Endothelial cell of umbilical vein (primary cell): ENCODE measurements at regions not wholly inside any gene's neighbourhood (a gene's known extent, or its start where the extent isn't known, plus 50 kb on each side); places are given as distances from the start of the nearest gene placed in this dataset.

ENCODE experiments used
- BruUV-seq: library from RNA; stranded (reverse); fragments of 400-500 nt; replicated peaks from 2 replicates; lab custom pipeline; 2021; lab: Mats Ljungman, UMichigan
- CTCF ChIA-PET: fragments of 300-600, 350-600 bp; sonication (Branson Sonifier 250); formaldehyde crosslinking; loops from one replicate; lab custom pipeline; 2021; ENCODE audit warnings: antibody characterized with exemption, inconsistent platforms; lab: Charles Lee
- POLR2A ChIA-PET: fragments of 300-600, 350-600 bp; sonication (Branson Sonifier 250); formaldehyde crosslinking; loops from one replicate; lab custom pipeline; 2021; ENCODE audit warnings: antibody characterized with exemption, inconsistent platforms; lab: Charles Lee
- DNase-seq: peaks from one replicate; pipeline ENCODE4 v3.0.0-alpha.2; 2011; ENCODE audit warnings: low read depth, low spot score
- FAIRE-seq: peaks from 2 replicates; lab custom pipeline; 2011; peaks lifted over from hg19 to GRCh38; lab: Jason Lieb, UNC
- H2AFZ ChIP-seq: 2 replicates; pipeline ENCODE4 v1.6.0; 2012; ENCODE audit warnings: low read depth, low read length, control low read depth, inconsistent platforms
- H3K27ac ChIP-seq: 2 replicates; pipeline ENCODE4 v1.5.1; 2011; ENCODE audit warnings: low read depth, mild to moderate bottlenecking, control low read depth, low read length, moderate library complexity; ENCODE audit not compliant: insufficient read depth
- H3K27me3 ChIP-seq, 2 experiments: 2 replicates each; pipeline versions ENCODE4 v1.6.0 to v1.6.1; 2011; ENCODE audit warnings: low read length in 2 of 2, mixed read lengths in 1 of 2; ENCODE audit not compliant: control insufficient read depth in 2 of 2, insufficient read depth in 2 of 2
- H3K36me3 ChIP-seq, 2 experiments: 2 replicates in 1 of 2; 3 replicates in 1 of 2; pipeline ENCODE4 v1.5.1; 2011; ENCODE audit warnings: low read length in 2 of 2, mild to moderate bottlenecking in 1 of 2, moderate library complexity in 1 of 2; ENCODE audit not compliant: control insufficient read depth in 2 of 2, insufficient read depth in 2 of 2; ENCODE audit errors: extremely low read depth in 1 of 2
- H3K4me1 ChIP-seq: 3 replicates; pipeline ENCODE4 v1.5.1; 2011; ENCODE audit warnings: mild to moderate bottlenecking, low read length; ENCODE audit not compliant: control insufficient read depth, insufficient read depth; ENCODE audit errors: extremely low read depth
- H3K4me2 ChIP-seq: 2 replicates; pipeline ENCODE4 v1.6.1; 2011; ENCODE audit warnings: low read length, control low read depth, mixed read lengths; ENCODE audit not compliant: insufficient read depth
- H3K4me3 ChIP-seq, 3 experiments: fragments of 200-600 bp in 1 of 3; sonication (generic), shearing (Covaris generic) in 1 of 3; replicated peaks in 1 of 3; 2 replicates each; pipeline ENCODE4 v1.5.1; 2011 to 2016; ENCODE audit warnings: control low read depth in 3 of 3, low read length in 3 of 3, mild to moderate bottlenecking in 2 of 3, inconsistent platforms in 1 of 3, low read depth in 1 of 3, moderate library complexity in 1 of 3; ENCODE audit not compliant: insufficient read depth in 1 of 3
- H3K79me2 ChIP-seq: 2 replicates; pipeline ENCODE4 v1.6.0; 2012; ENCODE audit warnings: low read length, inconsistent platforms; ENCODE audit not compliant: control insufficient read depth, insufficient read depth
- H3K9ac ChIP-seq: replicated peaks from 2 replicates; pipeline ENCODE3; 2011; ENCODE audit warnings: low read length, control low read depth; ENCODE audit not compliant: insufficient read depth; ENCODE audit errors: extremely low read depth
- H3K9me1 ChIP-seq: replicated peaks from 3 replicates; pipeline ENCODE4 v1.6.0; 2011; ENCODE audit warnings: mild to moderate bottlenecking, low read length; ENCODE audit not compliant: control insufficient read depth, insufficient read depth; ENCODE audit errors: extremely low read depth
- H3K9me3 ChIP-seq: replicated peaks from 2 replicates; pipeline ENCODE4 v1.5.1; 2012; ENCODE audit warnings: low read length, inconsistent platforms; ENCODE audit not compliant: control insufficient read depth, insufficient read depth
- H4K20me1 ChIP-seq: replicated peaks from 2 replicates; pipeline ENCODE3; 2011; ENCODE audit warnings: mild to moderate bottlenecking, low read length; ENCODE audit not compliant: control insufficient read depth, insufficient read depth; ENCODE audit errors: extremely low read depth
- EZH2 ChIP-seq: IDR thresholded peaks from 2 replicates; pipeline ENCODE4 v1.6.1; 2012; ENCODE audit warnings: borderline replicate concordance, low read depth, mild to moderate bottlenecking, moderate library complexity, low read length, inconsistent platforms; ENCODE audit not compliant: severe bottlenecking
- FOS ChIP-seq: IDR thresholded peaks from 2 replicates; pipeline ENCODE4 v1.6.1; 2011; ENCODE audit warnings: mild to moderate bottlenecking, low read length, moderate library complexity, borderline replicate concordance; ENCODE audit not compliant: insufficient read depth
- GATA2 ChIP-seq: IDR thresholded peaks from 2 replicates; pipeline ENCODE4 v1.7.0; 2011; ENCODE audit warnings: low read depth, mild to moderate bottlenecking, moderate library complexity, mixed read lengths, low read length; ENCODE audit not compliant: insufficient read length, insufficient read depth
- JUN ChIP-seq: IDR thresholded peaks from 2 replicates; pipeline ENCODE4 v1.6.1; 2011; ENCODE audit warnings: borderline replicate concordance, low read depth; ENCODE audit not compliant: insufficient read length, insufficient read depth
- MYC ChIP-seq: IDR thresholded peaks from one replicate; pipeline ENCODE4 v1.6.1; 2011; ENCODE audit warnings: mild to moderate bottlenecking, low read depth, low read length
- POLR2A ChIP-seq: IDR thresholded peaks from 2 replicates; pipeline ENCODE4 v1.6.1; 2012; ENCODE audit warnings: low read depth, mild to moderate bottlenecking, control low read depth, low read length
- POLR2AphosphoS5 ChIP-seq: IDR thresholded peaks from 2 replicates; pipeline ENCODE4 v1.6.1; 2012; ENCODE audit warnings: low read depth, mild to moderate bottlenecking, control low read depth, low read length, moderate library complexity; ENCODE audit not compliant: insufficient read depth
- dilution Hi-C: fragments of 300-500 bp; cut with MboI; formaldehyde crosslinking; loops from one replicate; pipeline ENCODE4 v1.15.0; 2019; ENCODE audit warnings: low sequenced_read_pairs; ENCODE audit not compliant: extremely low pct_ligation_motif_present
- intact Hi-C: fragments of 100-400 bp; cut with micrococcal nuclease; formaldehyde crosslinking; loops from one replicate; pipeline ENCODE4 v1.10.0; 2022
- TF ChIP-seq, protein P1 (sequence below): IDR thresholded peaks from 2 replicates; pipeline ENCODE4 v1.6.1; 2011; ENCODE audit not compliant: insufficient read depth, insufficient read length
- TF ChIP-seq, protein P2 (sequence below), 2 donors: IDR thresholded peaks; 1 replicate in 1 of 2; 2 replicates in 1 of 2; pipeline ENCODE4 v1.5.1; 2011; ENCODE audit warnings: low read length in 2 of 2, mild to moderate bottlenecking in 2 of 2, moderate library complexity in 2 of 2, control low read depth in 1 of 2, inconsistent platforms in 1 of 2, low read depth in 1 of 2; ENCODE audit not compliant: insufficient read depth in 1 of 2; ENCODE audit errors: extremely low read depth in 1 of 2

DNA sequence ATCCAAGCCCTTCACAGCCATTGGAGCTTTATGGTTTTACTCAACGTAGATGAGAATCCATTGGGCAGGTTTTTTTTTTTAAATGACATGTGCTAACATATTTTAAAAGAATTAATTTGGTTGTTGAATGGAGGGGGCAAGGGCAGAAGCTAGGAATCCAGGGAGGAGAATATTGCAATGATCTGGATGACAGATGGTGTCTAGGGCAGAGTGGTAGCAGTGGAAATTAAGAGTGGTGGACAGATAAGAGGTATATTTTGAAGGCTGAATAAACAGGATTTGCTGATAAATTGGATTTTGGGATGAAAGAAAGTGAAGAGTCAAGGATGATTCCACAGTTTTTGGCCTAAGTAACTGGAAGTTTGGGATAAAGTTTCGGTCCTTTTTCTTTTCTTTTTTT, 54.8 kb upstream of the DHX40 start:
- intact Hi-C loops, result no loop called here
- Histone ChIP-seq H4K20me1 (no peaks in the 10 kb centered on the region), H3K27ac (no peak overlapping the region), H3K27me3 (no peaks in the 10 kb centered on the region), H3K4me1 (no peaks in the 10 kb centered on the region), H3K4me2 (no peak overlapping the region), H3K9me3 (no peaks in the 10 kb centered on the region), H3K9ac (no peak overlapping the region), H3K79me2 (no peaks in the 10 kb centered on the region), H2AFZ (no peak overlapping the region), H3K36me3 (no peaks in the 10 kb centered on the region), H3K4me3 (no peak overlapping the region), H3K9me1 (no peaks in the 10 kb centered on the region)
- ChIA-PET CTCF (interaction anchor here (1.1 kb wide), 1 partner anchor 11 kb away, joined by 4 read pairs; no protein-coding TSS in a partner anchor), POLR2A (interaction anchor here (0.6 kb wide), 1 partner anchor 124 kb away, joined by 7 read pairs; no protein-coding TSS in a partner anchor)
- no TSS peak for BruUV-seq
- no peak for TF ChIP-seq JUN
- TF ChIP-seq POLR2A, result no peak
- TF ChIP-seq, protein P1, sequence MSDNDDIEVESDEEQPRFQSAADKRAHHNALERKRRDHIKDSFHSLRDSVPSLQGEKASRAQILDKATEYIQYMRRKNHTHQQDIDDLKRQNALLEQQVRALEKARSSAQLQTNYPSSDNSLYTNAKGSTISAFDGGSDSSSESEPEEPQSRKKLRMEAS, result no peak
- TF ChIP-seq GATA2, result no peak
- DNase-seq (no peak), FAIRE-seq (no peak)
- dilution Hi-C loops, result no loop called here

DNA sequence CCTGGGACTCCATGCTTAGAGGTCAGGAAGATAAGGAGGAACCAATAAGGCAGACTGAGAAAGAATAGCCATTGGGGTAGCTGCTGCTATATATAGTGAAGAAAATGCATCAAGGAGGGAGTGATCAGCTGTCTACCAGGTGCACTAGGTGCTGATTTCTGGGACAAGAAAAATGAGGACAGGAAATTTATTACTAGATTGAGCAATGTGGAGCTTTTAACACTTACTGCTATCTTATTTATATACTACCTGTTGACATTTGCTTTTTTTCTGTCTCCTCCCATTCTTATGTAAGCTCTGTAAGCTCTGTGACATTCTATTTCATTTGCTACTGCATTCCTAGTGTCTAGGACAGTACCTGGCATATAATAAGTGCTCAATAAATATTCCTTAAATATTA, 53.7 kb upstream of the DHX40 start:
- TF ChIP-seq FOS (no peak), MYC (no peak), JUN (no peak), GATA2 (no peak), POLR2A (no peak), POLR2AphosphoS5 (no peak), EZH2 (no peak)
- TF ChIP-seq, protein P1, result no peak
- TF ChIP-seq, protein P2, sequence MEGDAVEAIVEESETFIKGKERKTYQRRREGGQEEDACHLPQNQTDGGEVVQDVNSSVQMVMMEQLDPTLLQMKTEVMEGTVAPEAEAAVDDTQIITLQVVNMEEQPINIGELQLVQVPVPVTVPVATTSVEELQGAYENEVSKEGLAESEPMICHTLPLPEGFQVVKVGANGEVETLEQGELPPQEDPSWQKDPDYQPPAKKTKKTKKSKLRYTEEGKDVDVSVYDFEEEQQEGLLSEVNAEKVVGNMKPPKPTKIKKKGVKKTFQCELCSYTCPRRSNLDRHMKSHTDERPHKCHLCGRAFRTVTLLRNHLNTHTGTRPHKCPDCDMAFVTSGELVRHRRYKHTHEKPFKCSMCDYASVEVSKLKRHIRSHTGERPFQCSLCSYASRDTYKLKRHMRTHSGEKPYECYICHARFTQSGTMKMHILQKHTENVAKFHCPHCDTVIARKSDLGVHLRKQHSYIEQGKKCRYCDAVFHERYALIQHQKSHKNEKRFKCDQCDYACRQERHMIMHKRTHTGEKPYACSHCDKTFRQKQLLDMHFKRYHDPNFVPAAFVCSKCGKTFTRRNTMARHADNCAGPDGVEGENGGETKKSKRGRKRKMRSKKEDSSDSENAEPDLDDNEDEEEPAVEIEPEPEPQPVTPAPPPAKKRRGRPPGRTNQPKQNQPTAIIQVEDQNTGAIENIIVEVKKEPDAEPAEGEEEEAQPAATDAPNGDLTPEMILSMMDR (IDR thresholded peaks at IDR 0.05; ENCODE audit: extremely low read depth in 1 of 2, insufficient read depth in 1 of 2, low read depth in 1 of 2, low read length in 2 of 2), result no peak
- Histone ChIP-seq H3K27me3 (no peaks in the 10 kb centered on the region), H2AFZ (no peak overlapping the region), H3K36me3 (no peaks in the 10 kb centered on the region), H3K4me2 (no peak overlapping the region), H4K20me1 (no peaks in the 10 kb centered on the region), H3K9me3 (no peaks in the 10 kb centered on the region), H3K79me2 (no peaks in the 10 kb centered on the region), H3K9ac (no peak overlapping the region), H3K4me3 (no peak overlapping the region), H3K27ac (no peak overlapping the region), H3K9me1 (no peaks in the 10 kb centered on the region), H3K4me1 (no peaks in the 10 kb centered on the region)
- ChIA-PET POLR2A (interaction anchor here (0.6 kb wide), 1 partner anchor 107 kb away, joined by 3 read pairs; no protein-coding TSS in a partner anchor), CTCF (interaction anchor here (0.8 to 3.7 kb wide), 2 partner anchors 10 to 22 kb away, joined by 4 to 20 read pairs; no protein-coding TSS in a partner anchor)
- DNase-seq, result no peak
- no peak for FAIRE-seq
- no TSS peak for BruUV-seq
- intact Hi-C loops, result no loop called here
- dilution Hi-C loops, result no loop called here
